Breast epithelium (tissue), 4 donors: ENCODE measurements at regions not wholly inside any gene's neighbourhood (a gene's known extent, or its start where the extent isn't known, plus 50 kb on each side); places are given as distances from the start of the nearest gene placed in this dataset.
A peak's percentile ranks its signal among the peaks of the same experiment; 100 is the strongest.

ENCODE experiments used
- DNase-seq, 2 donors: peaks; one replicate each; pipeline ENCODE4 v3.0.0-alpha.2; 2019; ENCODE audit warnings: low spot score in 2 of 2
- H3K27ac ChIP-seq, 2 donors: fragments of 200-600 bp; sonication (generic) in 1 of 2; one replicate each; pipeline ENCODE4 v1.5.1; 2016 to 2019; ENCODE audit warnings: mild to moderate bottlenecking in 1 of 2
- H3K27me3 ChIP-seq, 2 donors: fragments of 200-600 bp; sonication (generic) in 1 of 2; one replicate each; pipeline versions ENCODE4 v1.5.1 to v1.6.0; 2017 to 2019; ENCODE audit warnings: control low read depth in 1 of 2, mild to moderate bottlenecking in 1 of 2
- H3K36me3 ChIP-seq: fragments of 200-600 bp; one replicate; pipeline ENCODE4 v1.5.1; 2019
- H3K4me1 ChIP-seq, 2 donors: fragments of 200-600 bp; sonication (generic); one replicate each; pipeline ENCODE4 v1.5.1; 2016 to 2019; ENCODE audit warnings: control low read depth in 1 of 2
- H3K4me3 ChIP-seq, 3 donors: fragments of 200-600 bp; sonication (generic); 1 replicate in 2 of 3; 2 replicates in 1 of 3; pipeline ENCODE4 v1.5.1; 2016 to 2019; ENCODE audit warnings: mild to moderate bottlenecking in 3 of 3, moderate library complexity in 2 of 3
- H3K9me3 ChIP-seq, 2 donors: fragments of 200-600 bp; sonication (generic) in 1 of 2; one replicate each; pipeline ENCODE4 v1.5.1; 2016 to 2019; ENCODE audit warnings: control low read depth in 1 of 2
- CTCF ChIP-seq, 3 donors: fragments of 450-650 bp; IDR thresholded peaks; one replicate each; pipeline ENCODE4 v1.5.1; 2016 to 2017; ENCODE audit warnings: antibody characterized with exemption in 3 of 3, mild to moderate bottlenecking in 3 of 3, moderate library complexity in 3 of 3
- POLR2A ChIP-seq: fragments of 450-650 bp; IDR thresholded peaks from one replicate; pipeline ENCODE4 v1.6.1; 2016; ENCODE audit warnings: antibody characterized with exemption, mild to moderate bottlenecking, moderate library complexity
- POLR2AphosphoS5 ChIP-seq, 3 donors: sonication (generic); formaldehyde crosslinking; IDR thresholded peaks; one replicate each; pipeline ENCODE4 v1.6.1; 2017; ENCODE audit warnings: antibody characterized with exemption in 3 of 3
- intact Hi-C: fragments of 100-400 bp; cut with DNase I; formaldehyde crosslinking; loops from one replicate; pipeline ENCODE4 v1.15.1; 2023; ENCODE audit warnings: low total_unique reads

- Histone ChIP-seq H3K27me3 (no peaks in the 10 kb centered on the region), H3K9me3 (no peaks in the 10 kb centered on the region), H3K4me1 (no peaks in the 10 kb centered on the region), H3K36me3 (no peaks in the 10 kb centered on the region), H3K27ac (peak overlapping the region; percentile 12 to 43), H3K4me3 (no peak overlapping the region)
- no peak for DNase-seq
- no peak for TF ChIP-seq POLR2AphosphoS5 (IDR thresholded peaks at IDR 0.05)
- TF ChIP-seq CTCF (IDR thresholded peaks at IDR 0.05) = no peak
- TF ChIP-seq POLR2A = no peak
- intact Hi-C loops = no loop called here
Observed at GRCh38 chr5:67679184-67679841, 482.7 kb upstream of the CD180 start.

GRCh38 chr5:67678594-67678993 is 482.0 kb upstream of the CD180 start:
- intact Hi-C loops = no loop called here
- no peaks in the 10 kb centered on the region for H3K36me3 ChIP-seq
- DNase-seq = no peak
- no peak overlapping the region for H3K4me3 ChIP-seq
- no peaks in the 10 kb centered on the region for H3K4me1 ChIP-seq
- H3K9me3 ChIP-seq = no peaks in the 10 kb centered on the region
- TF ChIP-seq POLR2AphosphoS5 (IDR thresholded peaks at IDR 0.05) = no peak
- TF ChIP-seq CTCF (IDR thresholded peaks at IDR 0.05) = no peak
- no peak for TF ChIP-seq POLR2A
- H3K27ac ChIP-seq = peak overlapping the region in 1 of 2 donors; percentile 43
- H3K27me3 ChIP-seq = no peaks in the 10 kb centered on the region

- no peak overlapping the region for H3K27ac ChIP-seq
- H3K4me3 ChIP-seq = no peak overlapping the region
- TF ChIP-seq POLR2A (no peak), CTCF (IDR thresholded peaks at IDR 0.05) (no peak), POLR2AphosphoS5 (IDR thresholded peaks at IDR 0.05) (no peak)
- H3K9me3 ChIP-seq = no peaks in the 10 kb centered on the region
- DNase-seq = no peak
- intact Hi-C loops = no loop called here
- H3K36me3 ChIP-seq = no peaks in the 10 kb centered on the region
- H3K4me1 ChIP-seq = no peaks in the 10 kb centered on the region
- no peaks in the 10 kb centered on the region for H3K27me3 ChIP-seq
Observed at GRCh38 chr5:67677422-67677970, 480.9 kb upstream of the CD180 start.

GRCh38 chr5:67676863-67677262 is 480.3 kb upstream of the CD180 start:
- H3K27ac ChIP-seq = no peak overlapping the region
- H3K9me3 ChIP-seq = no peaks in the 10 kb centered on the region
- no peak for TF ChIP-seq POLR2AphosphoS5 (IDR thresholded peaks at IDR 0.05)
- TF ChIP-seq POLR2A = no peak
- no peak for TF ChIP-seq CTCF (IDR thresholded peaks at IDR 0.05)
- H3K4me3 ChIP-seq = no peak overlapping the region
- H3K36me3 ChIP-seq = no peaks in the 10 kb centered on the region
- intact Hi-C loops = no loop called here
- H3K27me3 ChIP-seq = no peaks in the 10 kb centered on the region
- H3K4me1 ChIP-seq = no peaks in the 10 kb centered on the region
- no peak for DNase-seq

- H3K36me3 ChIP-seq = no peaks in the 10 kb centered on the region
- no peak overlapping the region for H3K27ac ChIP-seq
- TF ChIP-seq POLR2A = no peak
- TF ChIP-seq CTCF (IDR thresholded peaks at IDR 0.05) = no peak
- TF ChIP-seq POLR2AphosphoS5 (IDR thresholded peaks at IDR 0.05) = no peak
- no peak for DNase-seq
- no peaks in the 10 kb centered on the region for H3K4me1 ChIP-seq
- no peaks in the 10 kb centered on the region for H3K9me3 ChIP-seq
- no peak overlapping the region for H3K4me3 ChIP-seq
- H3K27me3 ChIP-seq = no peaks in the 10 kb centered on the region
- intact Hi-C loops = no loop called here
Observed at GRCh38 chr5:67674159-67674655, 477.6 kb upstream of the CD180 start.
